GM19438 (cell line): ENCODE measurements at regions not wholly inside any gene's neighbourhood (a gene's known extent, or its start where the extent isn't known, plus 50 kb on each side); places are given as distances from the start of the nearest gene placed in this dataset.
"Not testable (repeated sequence)": the region's sequence is repeated elsewhere in the genome, so short reads cannot be mapped to it uniquely, and the experiment has no call there.

ENCODE experiments used
- ATAC-seq: cut with Tn5 transposase; IDR thresholded peaks from one replicate; pipeline ENCODE4 v1.9.1; 2021; ENCODE audit warnings: low read depth; ENCODE audit not compliant: unreplicated experiment

DNA sequence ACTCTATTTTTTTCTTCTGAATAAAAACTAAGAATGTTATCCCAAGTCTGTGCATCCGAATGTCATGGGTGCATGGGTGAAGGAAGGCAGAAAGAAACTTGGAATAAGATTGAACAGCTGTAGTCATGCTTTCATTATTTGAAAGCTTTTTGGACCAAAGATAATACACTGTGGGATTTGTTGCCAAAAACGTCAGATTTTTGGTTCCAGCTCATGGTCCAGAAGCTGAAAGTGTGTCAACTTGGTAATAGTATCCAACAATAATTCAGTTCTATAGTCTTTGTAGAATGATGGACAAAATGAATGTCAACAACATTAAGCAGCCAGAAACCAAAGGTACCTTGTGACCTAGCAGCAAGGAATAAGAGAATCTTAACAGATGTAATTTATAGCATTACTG is 327.9 kb upstream of the ADAMTS9 start:
- no peak for ATAC-seq

DNA sequence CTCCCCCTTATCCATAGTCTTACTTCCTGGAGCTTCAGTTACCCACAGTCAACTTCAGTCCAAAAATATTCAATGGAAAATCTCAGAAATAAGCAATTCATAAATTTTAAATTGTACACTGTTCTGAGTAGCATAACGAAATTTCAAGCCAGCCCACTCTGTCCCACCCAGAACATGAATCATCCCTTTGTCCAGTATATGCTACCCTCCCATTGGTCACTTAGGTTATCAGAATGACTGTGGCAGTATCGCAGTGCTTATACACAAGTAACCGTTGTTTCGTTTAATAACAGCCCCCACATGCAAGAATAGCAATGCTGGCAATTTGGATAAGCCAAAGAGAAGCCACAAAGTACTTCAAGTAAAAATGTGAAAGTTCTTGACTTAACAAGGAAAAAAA is 325.3 kb upstream of the ADAMTS9 start:
- ATAC-seq, result no peak

DNA sequence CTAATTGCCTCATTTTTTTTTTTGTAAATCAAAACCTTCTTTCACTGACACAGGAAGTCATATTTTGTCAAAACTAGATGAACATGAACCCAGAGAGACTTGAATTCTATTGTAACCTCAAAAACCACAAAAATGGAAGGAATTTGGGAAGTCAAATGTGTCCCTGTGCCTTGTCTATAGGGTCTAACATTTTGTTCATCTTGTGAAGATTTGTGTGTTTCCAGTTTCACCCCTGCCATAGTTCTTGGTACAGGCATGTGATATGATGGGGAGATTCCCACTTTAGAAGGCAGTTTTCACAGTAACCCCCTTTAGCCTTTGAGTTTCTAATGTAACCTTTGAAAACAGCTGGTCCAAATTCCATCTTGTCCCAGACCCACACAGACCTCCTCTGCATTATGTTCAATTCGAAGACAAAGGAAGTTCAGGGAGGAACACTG is 318.5 kb upstream of the ADAMTS9 start:
- ATAC-seq, result no peak

DNA sequence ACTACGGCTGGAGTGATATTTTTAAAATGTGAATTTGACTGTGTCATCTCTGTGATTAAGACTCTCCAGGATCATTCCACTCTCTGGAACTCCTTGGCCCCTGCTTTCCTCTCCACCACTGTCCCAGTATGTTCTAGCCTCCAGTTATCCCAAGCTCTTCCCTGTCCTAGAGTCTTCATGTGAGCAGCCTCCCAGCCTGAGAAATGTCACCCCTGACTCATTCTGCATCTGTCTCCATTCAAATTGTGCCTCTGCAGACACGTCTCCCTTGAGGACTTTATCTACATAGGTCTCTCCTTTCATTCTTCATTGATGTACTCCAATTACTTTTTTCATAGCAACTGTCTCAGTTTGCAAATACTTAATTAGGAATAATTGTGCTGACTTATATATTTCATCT is 317.7 kb upstream of the ADAMTS9 start:
- ATAC-seq, result no peak

DNA sequence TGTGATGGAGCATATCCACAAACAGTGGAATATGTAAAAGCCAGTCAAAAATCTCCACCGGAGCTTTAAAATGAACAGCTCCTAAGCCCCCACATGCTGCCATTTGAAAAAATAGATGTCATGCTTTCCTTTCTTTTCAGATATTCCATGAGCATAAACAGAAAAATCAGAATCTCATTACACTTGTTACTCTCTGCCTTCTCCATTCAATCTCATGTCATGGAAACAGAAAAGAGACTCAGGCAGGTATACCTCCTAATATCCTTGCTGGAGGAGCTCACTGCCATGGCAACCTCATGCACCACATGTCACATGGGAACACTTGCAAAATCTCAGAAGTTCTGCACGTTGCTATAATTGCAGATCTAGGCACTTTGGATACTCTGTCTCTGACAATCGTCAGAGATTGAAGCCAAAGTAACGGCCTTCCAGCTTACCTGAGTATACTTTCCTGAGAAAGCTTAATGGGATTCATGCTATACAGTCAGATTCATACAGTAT is 317.0 kb upstream of the ADAMTS9 start:
- ATAC-seq, result no peak

DNA sequence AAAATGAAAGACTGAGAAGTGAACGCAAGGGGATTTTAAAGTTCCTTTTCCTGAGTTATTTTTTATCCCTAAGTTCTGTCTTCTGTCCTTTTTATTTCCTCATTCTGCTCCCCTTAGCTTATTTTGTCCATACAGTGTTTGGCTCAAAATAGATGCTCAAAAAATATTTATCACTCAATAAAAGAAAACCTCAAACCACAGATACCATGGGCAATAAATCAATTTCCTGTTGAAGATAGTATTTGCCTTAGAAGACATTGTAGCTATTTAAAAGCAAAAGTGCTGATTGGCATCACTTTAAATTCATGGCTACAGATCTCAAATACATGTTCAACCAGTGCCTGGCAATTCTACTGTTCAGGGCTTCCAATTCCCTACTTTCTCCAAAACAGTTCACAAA is 316.5 kb upstream of the ADAMTS9 start:
- no peak for ATAC-seq

DNA sequence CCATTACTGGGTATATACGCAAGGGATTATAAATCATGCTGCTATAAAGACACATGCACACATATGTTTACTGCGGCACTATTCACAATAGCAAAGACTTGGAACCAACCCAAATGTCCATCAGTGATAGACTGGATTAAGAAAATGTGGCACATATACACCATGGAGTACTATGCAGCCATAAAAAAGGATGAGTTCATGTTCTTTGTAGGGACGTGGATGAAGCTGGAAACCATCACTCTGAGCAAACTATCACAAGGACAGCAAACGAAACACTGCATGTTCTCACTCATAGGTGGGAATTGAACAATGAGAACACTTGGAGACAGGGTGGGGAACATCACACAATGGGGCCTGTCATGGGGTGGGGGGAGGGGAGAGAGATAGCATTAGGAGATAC is 313.3 kb upstream of the ADAMTS9 start:
- ATAC-seq, result not testable (repeated sequence)

DNA sequence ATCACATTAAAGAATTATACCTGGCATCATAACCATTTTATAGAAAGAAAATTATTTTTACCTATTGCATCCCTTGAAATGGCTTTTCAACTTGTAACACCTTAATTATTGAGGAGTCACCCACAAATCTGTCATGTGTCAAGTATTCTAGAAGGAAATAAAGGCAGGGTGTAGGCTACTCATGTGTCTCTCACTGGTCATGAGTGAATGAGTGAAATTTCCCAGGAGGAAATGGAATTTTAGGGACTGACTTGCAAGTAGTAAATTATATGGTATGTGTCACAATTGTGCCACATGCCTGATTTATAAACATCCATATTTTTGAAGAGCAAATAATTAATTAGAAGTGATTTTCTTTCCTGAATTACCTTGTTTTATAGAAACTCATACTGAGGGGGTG is 310.5 kb upstream of the ADAMTS9 start:
- ATAC-seq, result no peak

DNA sequence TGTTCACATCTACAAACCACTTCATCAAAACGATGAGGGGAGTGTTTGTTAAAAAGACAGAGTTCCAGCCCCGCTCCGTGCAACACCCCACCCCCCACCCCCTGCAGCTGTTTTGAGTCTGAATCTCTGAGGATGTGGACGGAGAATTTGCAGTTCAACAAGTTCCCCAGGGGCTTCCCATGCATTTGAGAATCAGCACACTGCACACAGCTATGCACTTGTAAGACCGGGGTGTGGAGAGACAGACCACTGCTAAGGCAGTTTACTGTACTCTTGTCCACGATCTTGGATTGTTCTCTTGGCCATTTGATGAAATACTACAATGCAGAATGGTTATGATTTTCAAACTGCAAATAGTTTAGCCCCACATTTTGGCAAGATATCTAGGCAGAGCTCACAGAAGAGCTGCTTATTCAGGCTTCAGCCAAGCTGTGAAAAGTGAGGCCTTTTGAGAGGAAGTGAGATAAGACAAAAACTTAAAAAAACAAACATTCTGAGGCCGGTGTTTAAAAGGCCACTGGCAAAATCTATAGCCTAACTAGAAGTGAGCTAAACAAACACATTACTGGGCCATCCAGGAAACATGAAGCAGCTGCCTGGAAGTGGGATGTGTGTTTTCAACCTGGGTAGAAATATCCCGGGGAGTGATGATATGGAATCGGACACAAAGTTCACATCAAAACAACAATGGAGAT is 308.2 kb upstream of the ADAMTS9 start:
- ATAC-seq, result no peak

DNA sequence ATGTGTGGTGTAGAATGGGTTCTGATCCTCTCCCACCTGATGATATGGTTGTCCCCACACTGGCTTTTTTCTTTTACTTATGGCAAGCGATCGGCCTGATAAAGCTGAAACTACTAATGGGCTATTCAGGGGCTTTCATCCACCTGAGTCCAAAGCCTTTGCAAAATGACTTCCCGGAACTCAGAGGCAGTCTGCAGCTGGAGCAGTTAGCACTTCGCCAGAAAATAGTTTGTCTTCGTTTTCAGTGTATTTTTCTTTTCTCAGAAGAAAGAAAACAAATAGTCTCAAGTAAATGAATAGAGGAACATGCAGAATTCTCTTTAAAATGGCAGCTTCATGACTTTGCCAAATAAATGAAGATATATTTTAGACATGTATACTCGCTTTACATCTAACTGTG is 306.0 kb upstream of the ADAMTS9 start:
- no peak for ATAC-seq

DNA sequence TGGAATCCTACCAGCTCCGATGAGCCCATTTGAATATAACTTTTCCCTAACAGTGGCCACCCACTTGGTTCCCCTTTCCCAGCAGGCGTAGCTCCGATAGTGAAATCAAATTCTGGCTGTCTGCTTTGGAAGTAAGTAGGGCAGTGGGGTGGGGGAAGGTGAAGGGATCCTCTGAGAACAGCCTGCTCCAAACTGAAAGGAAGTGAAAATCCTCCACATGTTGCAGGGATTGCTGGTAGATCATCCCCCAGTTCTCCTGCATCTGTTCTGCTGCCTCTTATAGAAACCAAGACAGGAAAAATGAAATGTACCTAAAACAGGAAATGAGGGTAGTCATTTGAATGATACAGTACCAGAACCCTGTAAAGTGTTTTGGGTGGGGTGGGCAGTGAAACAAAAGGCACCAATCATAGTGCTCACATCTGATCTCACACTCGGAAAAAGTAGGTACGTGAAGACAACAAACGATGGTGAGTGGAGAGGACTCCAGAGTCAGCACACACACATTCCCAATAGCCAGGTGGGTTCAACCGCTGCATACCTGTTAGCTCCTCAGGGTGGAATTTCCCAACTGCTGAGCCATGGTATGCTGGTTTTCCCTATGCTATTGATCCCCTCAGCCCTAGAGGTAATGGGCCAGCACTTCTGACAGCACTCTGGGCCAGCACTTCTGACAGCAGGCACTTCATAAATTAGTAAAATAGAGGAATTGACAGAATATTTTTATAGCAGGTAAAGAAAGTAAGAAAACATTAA is 304.9 kb upstream of the ADAMTS9 start:
- ATAC-seq, result no peak

DNA sequence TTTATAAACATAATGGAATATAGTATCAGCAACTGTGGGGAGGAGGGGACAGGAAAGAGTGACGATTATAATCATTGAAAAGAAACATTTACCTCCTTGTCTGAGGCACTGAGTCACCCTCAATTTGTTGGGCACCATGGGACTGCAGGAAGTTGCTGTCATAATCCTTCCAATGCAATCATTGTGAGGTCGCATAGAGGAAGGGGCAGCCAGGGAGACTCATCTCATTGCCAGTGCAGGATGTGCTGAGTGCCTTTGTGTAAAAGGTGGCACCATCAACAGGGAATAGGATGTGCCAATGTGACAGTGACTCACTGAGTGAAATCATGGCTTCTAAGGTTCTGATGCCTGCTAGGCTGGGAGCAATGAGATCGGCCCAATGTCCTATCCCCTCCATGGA is 300.4 kb upstream of the ADAMTS9 start:
- no peak for ATAC-seq

DNA sequence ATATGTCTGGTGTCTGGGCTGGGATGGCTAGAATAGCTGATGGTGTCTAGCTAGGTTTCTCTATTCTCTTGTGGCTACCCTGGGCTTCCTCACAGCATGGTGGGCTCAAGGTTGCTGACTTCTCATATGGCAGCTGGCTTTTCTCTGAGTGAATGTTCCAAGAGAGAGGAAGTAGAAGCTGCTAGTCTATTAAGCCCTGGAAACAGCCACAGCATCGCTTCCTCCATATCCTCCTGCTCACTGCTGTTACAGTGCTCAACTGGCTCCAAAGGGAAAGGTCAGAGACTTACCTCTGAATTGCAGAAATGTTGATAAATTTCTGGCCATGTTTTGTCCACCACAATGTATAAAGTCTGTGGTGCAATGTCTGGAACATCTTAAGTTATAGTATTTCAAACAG is 299.9 kb upstream of the ADAMTS9 start:
- no peak for ATAC-seq

DNA sequence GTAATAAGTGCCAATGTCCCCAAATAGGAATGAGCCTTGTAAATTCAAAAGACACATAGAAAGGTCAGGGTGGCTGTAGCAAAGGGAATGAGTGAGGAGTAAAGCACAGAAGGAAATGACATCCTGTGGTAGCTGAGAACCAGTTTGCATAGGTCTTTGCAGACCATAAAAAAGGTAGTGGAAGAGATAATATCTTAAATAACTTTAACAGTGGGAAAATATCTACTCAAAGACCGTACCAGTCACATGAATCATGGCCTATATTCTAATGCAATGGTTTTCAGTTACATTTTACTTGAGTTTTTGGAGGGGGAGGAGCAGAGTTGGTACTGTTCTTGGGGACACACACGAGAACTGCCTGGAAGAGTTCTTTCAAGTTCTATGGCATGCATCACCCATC is 297.3 kb upstream of the ADAMTS9 start:
- ATAC-seq, result no peak

DNA sequence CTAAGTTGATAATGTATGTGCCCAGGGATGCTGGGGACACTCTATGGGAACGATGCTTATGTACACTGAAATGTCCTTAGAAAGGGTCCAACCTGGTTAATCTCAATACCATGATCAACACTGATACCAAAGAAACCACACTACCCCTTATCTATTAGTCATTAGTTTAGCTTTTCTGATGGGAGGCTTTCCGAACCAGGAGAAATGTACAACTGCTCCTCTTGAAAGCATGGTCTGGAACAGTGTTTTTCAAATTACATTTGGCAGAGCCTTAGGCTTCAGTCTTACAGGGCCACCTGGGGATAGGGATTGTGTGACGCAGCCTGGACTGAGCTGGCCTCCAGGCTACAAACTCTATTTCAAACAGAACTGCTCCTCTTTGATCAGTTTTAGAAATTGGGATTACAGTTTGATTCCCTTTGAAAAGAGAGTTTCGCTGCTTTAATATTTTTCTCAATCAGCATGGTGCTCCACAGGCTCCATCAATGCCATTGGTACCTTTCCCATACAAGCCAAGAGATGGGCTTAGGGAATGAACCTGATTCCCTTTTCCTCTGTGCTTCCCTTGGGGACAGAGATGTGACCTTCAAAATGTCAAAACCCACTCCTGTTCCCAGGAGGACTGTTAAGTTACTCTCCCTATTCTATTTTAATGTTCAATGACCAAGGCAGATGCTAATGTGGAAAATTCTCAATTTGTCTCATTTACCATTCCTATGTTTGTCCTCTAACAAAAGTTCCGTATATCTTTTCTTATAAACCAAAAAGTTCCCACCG is 296.0 kb upstream of the ADAMTS9 start:
- ATAC-seq, result no peak

DNA sequence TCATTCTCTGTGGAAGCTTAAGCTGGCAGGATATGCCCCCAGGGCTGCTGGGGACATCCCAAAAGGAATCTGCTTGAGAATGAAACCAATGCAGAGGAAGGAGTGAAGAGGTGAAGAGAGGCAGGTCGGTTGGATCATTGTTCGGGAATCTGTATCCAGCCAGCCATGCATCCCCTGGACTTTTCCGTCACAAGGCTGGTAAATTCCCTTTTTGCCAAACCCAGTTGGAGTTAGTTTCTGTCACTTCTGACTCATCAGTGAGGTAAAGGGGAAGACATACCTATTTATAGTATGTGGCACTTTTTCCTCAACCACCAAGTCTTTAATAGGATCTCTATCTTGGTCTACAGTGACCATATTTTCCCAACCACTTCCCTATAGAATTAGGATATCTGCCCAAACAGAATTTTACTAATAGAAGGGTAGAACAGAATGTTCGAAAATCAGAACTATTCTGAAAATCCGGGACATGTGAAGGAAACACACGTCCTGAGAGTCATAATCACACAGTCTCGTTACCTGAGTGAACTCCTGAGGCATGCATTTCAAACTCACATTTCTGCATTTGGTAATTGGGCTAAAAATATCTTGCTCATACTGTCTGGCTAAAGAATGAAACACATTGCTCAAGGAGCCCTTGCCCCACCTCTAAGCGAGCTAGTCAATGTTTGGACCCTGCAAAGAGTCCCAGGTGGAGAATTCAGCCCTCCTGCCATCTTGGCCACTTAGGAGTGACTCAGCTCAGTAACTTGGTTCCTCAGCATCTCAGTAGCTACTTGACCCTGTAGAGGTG is 289.7 kb upstream of the ADAMTS9 start:
- no peak for ATAC-seq

DNA sequence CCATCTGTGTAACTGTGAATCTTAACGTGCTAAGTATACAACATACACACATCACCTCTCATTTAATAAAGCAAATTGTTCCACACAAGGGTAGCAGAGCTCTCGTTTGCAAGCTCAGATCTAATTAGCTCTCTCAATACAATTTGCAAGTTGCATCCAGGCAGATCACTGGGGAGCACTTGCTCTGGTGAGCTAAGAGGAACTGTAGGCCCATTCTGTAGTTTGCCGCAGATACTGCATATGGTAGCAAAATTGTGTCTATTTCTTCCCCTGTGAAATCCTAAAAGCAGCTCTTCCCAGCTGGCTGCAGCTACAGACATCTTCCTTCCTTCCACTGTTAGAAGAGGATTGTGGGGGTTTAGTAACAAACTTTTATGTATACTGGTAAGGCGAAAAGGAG is 288.7 kb upstream of the ADAMTS9 start:
- no peak for ATAC-seq

DNA sequence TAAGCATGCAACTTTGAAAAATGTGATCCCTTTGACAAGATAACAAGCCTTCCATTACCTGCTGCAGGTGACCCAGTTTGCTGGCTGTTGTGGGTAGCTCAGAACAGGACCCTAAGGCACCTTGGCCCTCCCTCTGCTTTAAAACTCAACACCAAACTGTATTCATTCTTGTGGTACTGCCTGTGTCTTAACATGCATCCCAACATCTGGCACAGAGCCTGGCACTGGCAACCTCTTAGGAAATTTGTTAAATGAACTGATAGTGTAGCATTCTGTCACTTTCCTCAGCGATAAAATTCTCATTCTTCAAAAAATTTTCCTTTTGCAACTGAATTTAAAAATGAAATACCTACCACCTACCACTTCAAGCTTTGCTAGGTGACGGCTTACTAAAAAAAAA is 287.3 kb upstream of the ADAMTS9 start:
- no peak for ATAC-seq

DNA sequence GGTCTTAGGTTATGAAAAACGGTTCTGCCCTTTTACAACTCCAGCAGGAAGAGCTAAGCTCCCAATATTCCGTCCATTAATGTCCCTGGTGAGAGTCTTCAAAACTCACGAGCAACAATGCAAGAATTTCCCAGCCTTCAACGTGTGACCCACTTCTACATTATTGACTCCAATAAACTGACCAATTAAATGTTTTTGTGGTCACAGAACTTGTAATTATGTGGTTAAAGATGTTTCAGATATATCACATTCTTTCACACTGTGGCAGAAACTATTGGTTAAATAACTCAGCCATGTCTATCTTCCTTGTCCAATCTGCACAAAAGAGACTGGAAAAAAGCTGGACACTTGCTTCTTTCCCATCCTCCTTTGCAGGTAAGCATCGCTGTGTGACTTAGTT is 286.6 kb upstream of the ADAMTS9 start:
- ATAC-seq, result no peak

DNA sequence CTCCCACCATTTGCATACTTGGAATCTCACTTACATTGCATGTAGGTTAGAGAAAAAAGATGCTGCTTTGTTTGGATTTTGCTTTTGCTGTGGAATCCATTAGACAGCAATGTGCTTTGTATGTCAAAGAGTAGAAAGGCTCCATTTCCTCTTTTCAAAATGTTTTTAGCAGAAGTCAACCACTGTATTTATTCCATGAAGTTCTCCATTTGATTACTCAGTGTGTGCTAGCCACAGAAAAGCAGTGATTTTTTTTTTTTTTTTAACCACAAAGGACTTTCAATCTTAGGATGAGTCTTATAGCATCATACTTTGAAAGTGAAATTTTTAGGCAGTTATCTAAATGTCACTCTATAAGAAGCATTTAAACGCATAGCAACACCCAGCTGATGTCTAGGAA is 285.0 kb upstream of the ADAMTS9 start:
- no peak for ATAC-seq

DNA sequence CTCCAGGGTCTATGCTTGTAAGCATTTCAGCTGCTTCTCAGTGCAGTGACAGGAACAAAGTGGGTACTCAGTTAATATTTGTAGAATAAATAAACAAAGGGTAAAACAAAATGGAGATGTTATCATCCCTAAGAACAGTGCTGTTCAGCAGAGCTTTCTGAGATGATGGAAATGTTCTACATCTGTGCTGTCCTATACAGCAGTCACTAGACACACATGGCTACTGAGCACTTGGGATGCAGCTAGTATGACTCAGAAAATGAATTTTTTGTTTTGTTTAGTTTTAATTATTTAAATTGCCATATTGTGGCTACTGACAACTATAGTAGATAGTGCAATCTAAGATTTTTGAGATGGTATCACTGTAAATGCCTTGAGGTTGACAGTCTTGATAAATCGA is 283.8 kb upstream of the ADAMTS9 start:
- ATAC-seq, result no peak
